H1 (cell line): ENCODE measurements at regions not wholly inside any gene's neighbourhood (a gene's known extent, or its start where the extent isn't known, plus 50 kb on each side); places are given as distances from the start of the nearest gene placed in this dataset.

Experiments
- EP300 ChIP-seq, 2 experiments: IDR thresholded peaks; 1 replicate in 1 of 2; 2 replicates in 1 of 2; pipeline ENCODE4 v1.6.1; 2011 to 2012; ENCODE audit warnings: low read depth in 2 of 2, low read length in 2 of 2, mild to moderate bottlenecking in 2 of 2, borderline replicate concordance in 1 of 2, inconsistent platforms in 1 of 2, moderate library complexity in 1 of 2
- EZH2 ChIP-seq: fragments of 200-600 bp; sonication (generic); IDR thresholded peaks from 2 replicates; pipeline ENCODE4 v1.7.1; 2012; ENCODE audit warnings: low read depth, mild to moderate bottlenecking, moderate library complexity, low read length, inconsistent platforms; ENCODE audit not compliant: severe bottlenecking
- FOSL1 ChIP-seq: IDR thresholded peaks from 2 replicates; pipeline ENCODE4 v1.6.1; 2011; ENCODE audit warnings: mild to moderate bottlenecking, low read depth, low read length, moderate library complexity; ENCODE audit not compliant: insufficient read depth
- GABPA ChIP-seq: IDR thresholded peaks from 2 replicates; pipeline ENCODE4 v1.6.1; 2011; ENCODE audit warnings: mild to moderate bottlenecking, low read length, moderate library complexity, borderline replicate concordance; ENCODE audit not compliant: insufficient read depth
- HDAC2 ChIP-seq, 2 experiments: fragments of 300-600 bp in 1 of 2; sonication (generic) in 1 of 2; IDR thresholded peaks; 2 replicates each; pipeline ENCODE4 v1.6.1; 2011 to 2012; ENCODE audit warnings: low read depth in 2 of 2, low read length in 2 of 2, mild to moderate bottlenecking in 2 of 2, moderate library complexity in 2 of 2, borderline replicate concordance in 1 of 2, inconsistent platforms in 1 of 2
- JUND ChIP-seq: IDR thresholded peaks from 2 replicates; pipeline ENCODE4 v1.6.1; 2011; ENCODE audit warnings: mild to moderate bottlenecking, improper control_type of control experiment, low read length
- NRF1 ChIP-seq: IDR thresholded peaks from 2 replicates; pipeline ENCODE4 v1.6.1; 2011; ENCODE audit warnings: mild to moderate bottlenecking, low read depth, low read length, improper control_type of control experiment
- POLR2AphosphoS5 ChIP-seq: IDR thresholded peaks from 2 replicates; pipeline ENCODE4 v1.6.1; 2011; ENCODE audit warnings: low read depth, low read length
- RFX5 ChIP-seq: IDR thresholded peaks from 2 replicates; pipeline ENCODE4 v1.6.1; 2011; ENCODE audit warnings: low read depth, low read length, improper control_type of control experiment, borderline replicate concordance
- SP2 ChIP-seq: IDR thresholded peaks from 2 replicates; pipeline ENCODE4 v1.6.1; 2012; ENCODE audit warnings: mild to moderate bottlenecking, low read length, inconsistent platforms
- SRF ChIP-seq: IDR thresholded peaks from 2 replicates; pipeline ENCODE4 v1.6.1; 2011; ENCODE audit warnings: mild to moderate bottlenecking, low read depth, low read length, moderate library complexity
- TF ChIP-seq, protein P1 (sequence below), 3 experiments: IDR thresholded peaks; 1 replicate in 2 of 3; 2 replicates in 1 of 3; pipeline versions ENCODE4 v1.5.1 to v1.6.1; 2011; ENCODE audit warnings: low read length in 3 of 3, mild to moderate bottlenecking in 3 of 3, inconsistent platforms in 2 of 3, low read depth in 1 of 3, moderate library complexity in 1 of 3; ENCODE audit not compliant: insufficient read depth in 1 of 3; ENCODE audit errors: control extremely low read depth in 1 of 3
- TF ChIP-seq, protein P2 (sequence below): IDR thresholded peaks from 2 replicates; pipeline ENCODE4 v1.6.1; 2012; ENCODE audit warnings: inconsistent platforms
- TF ChIP-seq, protein P3 (sequence below): IDR thresholded peaks from 2 replicates; pipeline ENCODE4 v1.6.1; 2012; ENCODE audit warnings: low read length, inconsistent platforms

DNA sequence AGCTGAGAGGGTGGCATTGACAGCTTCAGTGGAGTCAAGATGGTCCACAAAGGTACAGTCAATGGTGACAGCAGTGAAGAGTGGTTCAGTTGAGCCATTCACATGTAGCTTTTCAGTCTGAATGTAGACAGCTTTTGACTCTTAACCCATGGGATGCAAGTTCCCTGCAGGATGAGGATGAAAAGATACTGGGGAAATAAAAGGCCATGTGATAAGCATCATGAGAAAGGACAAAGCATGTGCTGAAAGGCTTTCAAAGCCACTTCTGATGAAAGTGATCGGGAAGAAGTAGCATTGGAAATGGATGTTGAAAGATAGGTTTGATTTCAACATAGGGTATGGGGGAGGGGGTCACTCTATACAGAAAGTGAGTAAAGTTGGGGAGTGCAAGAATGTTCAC, 182.9 kb downstream of the ETS1 start:
- TF ChIP-seq, protein P1, sequence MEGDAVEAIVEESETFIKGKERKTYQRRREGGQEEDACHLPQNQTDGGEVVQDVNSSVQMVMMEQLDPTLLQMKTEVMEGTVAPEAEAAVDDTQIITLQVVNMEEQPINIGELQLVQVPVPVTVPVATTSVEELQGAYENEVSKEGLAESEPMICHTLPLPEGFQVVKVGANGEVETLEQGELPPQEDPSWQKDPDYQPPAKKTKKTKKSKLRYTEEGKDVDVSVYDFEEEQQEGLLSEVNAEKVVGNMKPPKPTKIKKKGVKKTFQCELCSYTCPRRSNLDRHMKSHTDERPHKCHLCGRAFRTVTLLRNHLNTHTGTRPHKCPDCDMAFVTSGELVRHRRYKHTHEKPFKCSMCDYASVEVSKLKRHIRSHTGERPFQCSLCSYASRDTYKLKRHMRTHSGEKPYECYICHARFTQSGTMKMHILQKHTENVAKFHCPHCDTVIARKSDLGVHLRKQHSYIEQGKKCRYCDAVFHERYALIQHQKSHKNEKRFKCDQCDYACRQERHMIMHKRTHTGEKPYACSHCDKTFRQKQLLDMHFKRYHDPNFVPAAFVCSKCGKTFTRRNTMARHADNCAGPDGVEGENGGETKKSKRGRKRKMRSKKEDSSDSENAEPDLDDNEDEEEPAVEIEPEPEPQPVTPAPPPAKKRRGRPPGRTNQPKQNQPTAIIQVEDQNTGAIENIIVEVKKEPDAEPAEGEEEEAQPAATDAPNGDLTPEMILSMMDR (IDR thresholded peaks at IDR 0.05; ENCODE audit: control extremely low read depth in 1 of 3, insufficient read depth in 1 of 3, low read depth in 1 of 3, low read length in 3 of 3) = no peak
- TF ChIP-seq EP300 (IDR thresholded peaks at IDR 0.05; ENCODE audit: borderline replicate concordance in 1 of 2, low read depth in 2 of 2, low read length in 2 of 2) (no peak), NRF1 (no peak), EZH2 (no peak), POLR2AphosphoS5 (no peak), GABPA (no peak), JUND (no peak), SP2 (no peak), FOSL1 (no peak), RFX5 (no peak), HDAC2 (IDR thresholded peaks at IDR 0.05; ENCODE audit: borderline replicate concordance in 1 of 2, low read depth in 2 of 2, low read length in 2 of 2) (no peak), SRF (no peak)
- TF ChIP-seq, protein P2, sequence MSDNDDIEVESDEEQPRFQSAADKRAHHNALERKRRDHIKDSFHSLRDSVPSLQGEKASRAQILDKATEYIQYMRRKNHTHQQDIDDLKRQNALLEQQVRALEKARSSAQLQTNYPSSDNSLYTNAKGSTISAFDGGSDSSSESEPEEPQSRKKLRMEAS = no peak
- TF ChIP-seq, protein P3, sequence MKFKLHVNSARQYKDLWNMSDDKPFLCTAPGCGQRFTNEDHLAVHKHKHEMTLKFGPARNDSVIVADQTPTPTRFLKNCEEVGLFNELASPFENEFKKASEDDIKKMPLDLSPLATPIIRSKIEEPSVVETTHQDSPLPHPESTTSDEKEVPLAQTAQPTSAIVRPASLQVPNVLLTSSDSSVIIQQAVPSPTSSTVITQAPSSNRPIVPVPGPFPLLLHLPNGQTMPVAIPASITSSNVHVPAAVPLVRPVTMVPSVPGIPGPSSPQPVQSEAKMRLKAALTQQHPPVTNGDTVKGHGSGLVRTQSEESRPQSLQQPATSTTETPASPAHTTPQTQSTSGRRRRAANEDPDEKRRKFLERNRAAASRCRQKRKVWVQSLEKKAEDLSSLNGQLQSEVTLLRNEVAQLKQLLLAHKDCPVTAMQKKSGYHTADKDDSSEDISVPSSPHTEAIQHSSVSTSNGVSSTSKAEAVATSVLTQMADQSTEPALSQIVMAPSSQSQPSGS = no peak
